WTC11 (cell line): ENCODE measurements at regions not wholly inside any gene's neighbourhood (a gene's known extent, or its start where the extent isn't known, plus 50 kb on each side); places are given as distances from the start of the nearest gene placed in this dataset.

Source experiments
- ATAC-seq: fragments of 200-7000 bp; cut with Tn5 transposase; 2 replicates; pipeline ENCODE4 v1.10.0; 2021; ENCODE audit warnings: mild to moderate bottlenecking, moderate library complexity
- CTCF ChIA-PET: fragments of 300-600 bp; sonication (Branson Sonifier 250); formaldehyde crosslinking; loops from one replicate; lab custom pipeline; 2021; ENCODE audit warnings: antibody characterized with exemption; lab: Charles Lee
- POLR2A ChIA-PET: fragments of 350-600 bp; sonication (Branson Sonifier 250); formaldehyde crosslinking; loops from one replicate; lab custom pipeline; 2021; ENCODE audit warnings: antibody characterized with exemption; lab: Charles Lee
- DNase-seq: peaks from one replicate; pipeline ENCODE4 v3.0.0; 2021; ENCODE audit warnings: low spot score
- H3K27ac Mint-ChIP-seq: 2 replicates; pipeline ENCODE4 v1.8.0; 2021; ENCODE audit warnings: mixed read lengths
- H3K27me3 Mint-ChIP-seq: 2 replicates; pipeline ENCODE4 v1.8.0; 2021; ENCODE audit warnings: low read depth, mild to moderate bottlenecking, moderate library complexity, mixed read lengths
- H3K36me3 Mint-ChIP-seq: 2 replicates; pipeline ENCODE4 v1.8.0; 2021; ENCODE audit warnings: mixed read lengths
- H3K4me1 Mint-ChIP-seq: 2 replicates; pipeline ENCODE4 v1.8.0; 2022; ENCODE audit warnings: mixed read lengths
- H3K4me3 Mint-ChIP-seq: 2 replicates; pipeline ENCODE4 v1.8.0; 2021; ENCODE audit warnings: mild to moderate bottlenecking, moderate library complexity, mixed read lengths
- H3K9me3 Mint-ChIP-seq: 2 replicates; pipeline ENCODE4 v1.8.0; 2021; ENCODE audit warnings: mixed read lengths
- ATF3 ChIP-seq: sonication (generic); formaldehyde crosslinking; conservative IDR thresholded peaks from 2 replicates; pipeline ENCODE4 v1.8.1; 2022; ENCODE audit warnings: mild to moderate bottlenecking, missing genetic modification reagents
- E2F1 ChIP-seq: sonication (generic); formaldehyde crosslinking; IDR thresholded peaks from 2 replicates; pipeline ENCODE4 v1.8.0; 2022; ENCODE audit warnings: mild to moderate bottlenecking, missing genetic modification reagents
- HMGA2 ChIP-seq: fragments of 250-450 bp; sonication (Bioruptor Pico); IDR thresholded peaks from 2 replicates; pipeline ENCODE4 v1.4.0; 2021; ENCODE audit warnings: mild to moderate bottlenecking, moderate library complexity
- MAX ChIP-seq: sonication (generic); formaldehyde crosslinking; IDR thresholded peaks from 2 replicates; pipeline ENCODE4 v1.8.0; 2022; ENCODE audit warnings: mild to moderate bottlenecking, missing genetic modification reagents
- MLX ChIP-seq: sonication (generic); formaldehyde crosslinking; IDR thresholded peaks from 2 replicates; pipeline ENCODE4 v1.8.1; 2023; ENCODE audit warnings: mild to moderate bottlenecking, missing genetic modification reagents, moderate library complexity
- NFATC4 ChIP-seq: fragments of 250-450 bp; sonication (Bioruptor Pico); IDR thresholded peaks from 2 replicates; pipeline ENCODE4 v1.9.0; 2021; ENCODE audit warnings: mild to moderate bottlenecking
- PRRX2 ChIP-seq: fragments of 250-450 bp; sonication (Bioruptor Pico); IDR thresholded peaks from 2 replicates; pipeline ENCODE4 v1.8.0; 2021; ENCODE audit warnings: mild to moderate bottlenecking
- TEAD1 ChIP-seq: sonication (generic); formaldehyde crosslinking; IDR thresholded peaks from 2 replicates; pipeline ENCODE4 v1.8.0; 2022; ENCODE audit warnings: mild to moderate bottlenecking, missing genetic modification reagents
- TEAD4 ChIP-seq: sonication (generic); formaldehyde crosslinking; IDR thresholded peaks from 2 replicates; pipeline ENCODE4 v1.8.0; 2022; ENCODE audit warnings: mild to moderate bottlenecking, missing genetic modification reagents
- TP53 ChIP-seq: sonication (generic); formaldehyde crosslinking; IDR thresholded peaks from 2 replicates; pipeline ENCODE4 v1.8.1; 2023; ENCODE audit warnings: mild to moderate bottlenecking, missing genetic modification reagents
- USF2 ChIP-seq: sonication (generic); formaldehyde crosslinking; IDR thresholded peaks from 2 replicates; pipeline ENCODE4 v1.8.1; 2023; ENCODE audit warnings: mild to moderate bottlenecking, missing genetic modification reagents, moderate library complexity
- ZMAT4 ChIP-seq: fragments of 250-450 bp; sonication (Bioruptor Pico); IDR thresholded peaks from 2 replicates; pipeline ENCODE4 v1.9.0; 2021; ENCODE audit warnings: mild to moderate bottlenecking
- ZNF317 ChIP-seq: sonication (generic); formaldehyde crosslinking; IDR thresholded peaks from 2 replicates; pipeline ENCODE4 v1.8.1; 2023; ENCODE audit warnings: low read depth, mild to moderate bottlenecking, moderate library complexity, missing genetic modification reagents, borderline replicate concordance
- ZNF423 ChIP-seq: fragments of 250-450 bp; sonication (Bioruptor Pico); IDR thresholded peaks from 2 replicates; pipeline ENCODE4 v2.1.2; 2022; ENCODE audit warnings: mild to moderate bottlenecking, moderate library complexity
- ZNF425 ChIP-seq: fragments of 250-450 bp; sonication (Bioruptor Pico); conservative IDR thresholded peaks from 2 replicates; pipeline ENCODE4 v1.9.0; 2021; ENCODE audit warnings: mild to moderate bottlenecking
- ZNF532 ChIP-seq: fragments of 250-450 bp; sonication (Bioruptor Pico); IDR thresholded peaks from 2 replicates; pipeline ENCODE4 v1.9.0; 2021; ENCODE audit warnings: mild to moderate bottlenecking, borderline replicate concordance

GRCh38 chr4:97104666-97105065 is 1038.6 kb downstream of the STPG2 start:
- H3K4me3 Mint-ChIP-seq, result no peak overlapping the region
- peaks cover 7% of the 10 kb centered on the region; the same call in 1 of the 2 replicates for H3K4me1 Mint-ChIP-seq
- DNase-seq, result no peak
- peaks cover 23% of the 10 kb centered on the region for H3K36me3 Mint-ChIP-seq
- CTCF ChIA-PET, result interaction anchor here (1.4 kb wide), 1 partner anchor 49 kb away, joined by 4 read pairs; no protein-coding TSS in a partner anchor
- TF ChIP-seq HMGA2 (no peak), MLX (CRISPR knock-in tag) (no peak), ZNF317 (CRISPR knock-in tag) (no peak), ZNF532 (CRISPR knock-in tag) (no peak), TEAD1 (no peak), ATF3 (CRISPR knock-in tag) (no peak), TEAD4 (no peak), E2F1 (CRISPR knock-in tag) (no peak), PRRX2 (CRISPR knock-in tag) (no peak), ZMAT4 (CRISPR knock-in tag) (no peak), ZNF423 (CRISPR knock-in tag) (no peak), MAX (CRISPR knock-in tag) (no peak), ZNF425 (no peak), NFATC4 (no peak), TP53 (CRISPR knock-in tag) (no peak), USF2 (CRISPR knock-in tag) (no peak)
- TF ChIP-seq, all 79 proteins: peak for 0
- ATAC-seq, result no peak
- Mint-ChIP-seq H3K9me3 (peaks cover 19% of the 10 kb centered on the region), H3K27ac (no peak overlapping the region), H3K27me3 (no peaks in the 10 kb centered on the region)
- POLR2A ChIA-PET, result no interaction called here
